Activated B cell treated with CpG ODN at 0.5 μM for 24 hours (primary cell): ENCODE measurements at regions not wholly inside any gene's neighbourhood (a gene's known extent, or its start where the extent isn't known, plus 50 kb on each side); places are given as distances from the start of the nearest gene placed in this dataset.

Source experiments
- ATAC-seq: fragments of 200-7000 bp; cut with Tn5 transposase; one replicate; pipeline ENCODE4 v1.10.0; 2021; ENCODE audit warnings: low read depth, mild to moderate bottlenecking, moderate library complexity
- CTCF ChIA-PET: fragments of 350-600 bp; sonication (Branson Sonifier 250); formaldehyde crosslinking; loops from one replicate; lab custom pipeline; 2021; ENCODE audit warnings: antibody characterized with exemption; lab: Charles Lee
- POLR2A ChIA-PET: fragments of 350-600 bp; sonication (Branson Sonifier 250); formaldehyde crosslinking; loops from one replicate; lab custom pipeline; 2021; ENCODE audit warnings: antibody characterized with exemption; lab: Charles Lee
- DNase-seq: peaks from one replicate; pipeline ENCODE4 v3.0.0; 2022
- H3K27ac Mint-ChIP-seq: one replicate; pipeline ENCODE4 v1.8.0; 2020; ENCODE audit warnings: mixed read lengths
- H3K27me3 Mint-ChIP-seq: one replicate; pipeline ENCODE4 v1.8.0; 2021; ENCODE audit warnings: mixed read lengths
- H3K36me3 Mint-ChIP-seq: one replicate; pipeline ENCODE4 v1.8.0; 2021; ENCODE audit warnings: low read depth, mixed read lengths
- H3K4me1 Mint-ChIP-seq: one replicate; pipeline ENCODE4 v1.8.0; 2021; ENCODE audit warnings: mixed read lengths
- H3K4me3 Mint-ChIP-seq: one replicate; pipeline ENCODE4 v1.8.0; 2020; ENCODE audit warnings: mild to moderate bottlenecking, mixed read lengths
- H3K9me3 Mint-ChIP-seq: one replicate; pipeline ENCODE4 v1.8.0; 2020; ENCODE audit warnings: mixed read lengths
- CTCF ChIP-seq: fragments of 200-600 bp; IDR thresholded peaks from one replicate; pipeline ENCODE4 v1.8.0; 2022; ENCODE audit warnings: antibody characterized with exemption, mild to moderate bottlenecking
- intact Hi-C: fragments of 100-400 bp; cut with micrococcal nuclease; formaldehyde crosslinking; loops from one replicate; pipeline ENCODE4 v1.15.1; 2024

DNA sequence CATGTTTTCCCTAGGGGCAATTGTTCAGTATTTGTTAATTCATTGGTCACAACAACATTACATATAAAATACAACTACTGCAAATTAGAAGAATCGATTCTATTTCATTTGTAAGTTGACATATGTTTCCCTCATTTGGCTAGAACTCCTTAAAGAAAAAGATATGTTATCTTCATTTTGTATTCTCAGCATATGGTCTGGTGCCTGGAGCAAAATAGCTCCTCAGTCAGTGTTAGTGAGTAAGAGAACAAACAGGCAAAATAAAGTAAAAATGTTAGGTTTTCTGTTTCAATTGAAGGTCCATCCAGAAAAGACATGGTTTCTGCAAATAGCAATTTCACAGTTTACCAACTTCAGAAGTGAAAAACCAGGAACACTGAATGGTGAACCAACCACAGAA lies 1343.1 kb downstream of the ROBO1 start:
- POLR2A ChIA-PET = no interaction called here

GRCh38 chr3:78426454-78426853 lies 1341.3 kb downstream of the ROBO1 start:
- Mint-ChIP-seq H3K9me3 (peaks cover 9% of the 10 kb centered on the region), H3K4me3 (no peak overlapping the region)
- no peak for TF ChIP-seq CTCF

More for the DNA sequence above, 1343.1 kb downstream of the ROBO1 start:
- Mint-ChIP-seq H3K27ac (no peak overlapping the region), H3K36me3 (no peaks in the 10 kb centered on the region), H3K9me3 (peaks cover 2% of the 10 kb centered on the region), H3K4me3 (no peak overlapping the region), H3K27me3 (no peaks in the 10 kb centered on the region), H3K4me1 (no peaks in the 10 kb centered on the region)
- CTCF ChIA-PET = no interaction called here
- intact Hi-C loops = no loop called here
- ATAC-seq (no peak), DNase-seq (no peak)
- TF ChIP-seq CTCF = no peak

GRCh38 chr3:78427303-78427702 lies 1340.5 kb downstream of the ROBO1 start:
- CTCF ChIA-PET = no interaction called here
- intact Hi-C loops = no loop called here
- ATAC-seq = no peak
- H3K4me3 Mint-ChIP-seq = no peak overlapping the region
- TF ChIP-seq CTCF = no peak
- H3K36me3 Mint-ChIP-seq = no peaks in the 10 kb centered on the region
- H3K4me1 Mint-ChIP-seq = no peaks in the 10 kb centered on the region
- no peak for DNase-seq
- H3K9me3 Mint-ChIP-seq = peaks cover 9% of the 10 kb centered on the region
- no peak overlapping the region for H3K27ac Mint-ChIP-seq
- no peaks in the 10 kb centered on the region for H3K27me3 Mint-ChIP-seq
- POLR2A ChIA-PET = no interaction called here

More at GRCh38 chr3:78426454-78426853, 1341.3 kb downstream of the ROBO1 start:
- intact Hi-C loops = no loop called here
- H3K27me3 Mint-ChIP-seq = no peaks in the 10 kb centered on the region
- H3K27ac Mint-ChIP-seq = no peak overlapping the region
- no peaks in the 10 kb centered on the region for H3K36me3 Mint-ChIP-seq
- ATAC-seq (no peak), DNase-seq (no peak)
- H3K4me1 Mint-ChIP-seq = no peaks in the 10 kb centered on the region
- ChIA-PET POLR2A (no interaction called here), CTCF (no interaction called here)

DNA sequence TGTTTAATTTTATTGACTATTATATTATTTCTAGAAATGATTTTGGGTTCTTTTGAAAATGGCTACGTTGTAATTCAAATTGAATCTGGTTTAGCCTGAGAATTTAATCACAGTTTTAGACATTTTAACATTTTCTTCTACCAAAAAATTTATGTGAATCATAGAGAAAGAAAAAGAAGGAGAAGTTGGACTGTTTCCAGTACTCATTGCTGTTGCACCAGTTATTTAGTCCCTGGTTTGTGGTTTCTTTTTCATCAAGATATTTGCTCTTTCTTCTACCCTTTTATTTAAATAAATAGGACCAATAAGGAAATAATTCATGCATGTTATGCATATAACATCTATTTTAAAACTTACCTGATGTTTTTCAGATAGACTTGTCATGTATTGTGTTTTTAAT lies 1337.1 kb downstream of the ROBO1 start:
- TF ChIP-seq CTCF = no peak
- DNase-seq = no peak
- Mint-ChIP-seq H3K4me3 (no peak overlapping the region), H3K4me1 (no peaks in the 10 kb centered on the region), H3K27ac (no peak overlapping the region), H3K36me3 (no peaks in the 10 kb centered on the region), H3K9me3 (peaks cover 15% of the 10 kb centered on the region), H3K27me3 (no peaks in the 10 kb centered on the region)
- ChIA-PET POLR2A (no interaction called here), CTCF (no interaction called here)
- intact Hi-C loops = no loop called here
- ATAC-seq = no peak

DNA sequence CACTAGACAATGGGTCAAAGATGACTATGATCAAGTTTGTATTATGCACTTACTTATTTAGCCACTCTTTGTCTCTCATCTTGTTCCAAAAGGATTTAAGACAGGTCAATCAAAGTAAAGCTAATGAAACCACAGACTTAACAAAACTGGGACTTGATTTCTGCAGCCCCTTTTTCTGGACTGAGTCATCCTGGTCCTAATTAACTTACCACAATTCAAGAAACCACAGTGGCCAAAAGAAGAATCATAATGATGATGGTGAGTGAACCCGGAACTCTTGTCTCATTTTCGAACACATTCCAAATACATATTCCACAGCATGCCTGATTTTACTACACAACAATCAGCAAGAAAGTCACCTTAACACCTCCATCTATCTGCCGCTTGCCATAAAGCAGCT lies 1333.0 kb downstream of the ROBO1 start:
- intact Hi-C loops = no loop called here
- POLR2A ChIA-PET = no interaction called here
- no peaks in the 10 kb centered on the region for H3K36me3 Mint-ChIP-seq
- no peak for ATAC-seq
- no peak for DNase-seq
- H3K4me1 Mint-ChIP-seq = no peaks in the 10 kb centered on the region
- no peak overlapping the region for H3K27ac Mint-ChIP-seq
- CTCF ChIA-PET = no interaction called here
- H3K27me3 Mint-ChIP-seq = no peaks in the 10 kb centered on the region
- no peak overlapping the region for H3K4me3 Mint-ChIP-seq
- no peak for TF ChIP-seq CTCF
- peaks cover 11% of the 10 kb centered on the region for H3K9me3 Mint-ChIP-seq
